HG03575 (cell line): ENCODE measurements at regions not wholly inside any gene's neighbourhood (a gene's known extent, or its start where the extent isn't known, plus 50 kb on each side); places are given as distances from the start of the nearest gene placed in this dataset.
A peak's percentile ranks its signal among the peaks of the same experiment; 100 is the strongest.

Source experiments
- ATAC-seq: cut with Tn5 transposase; IDR thresholded peaks from one replicate; pipeline ENCODE4 v1.9.1; 2021; ENCODE audit not compliant: unreplicated experiment, insufficient number of reproducible peaks, low FRiP score; ENCODE audit errors: extremely low read depth

- ATAC-seq: no peak
Measured at GRCh38 chr14:39851202-39851601, 419.0 kb upstream of the FBXO33 start.

DNA sequence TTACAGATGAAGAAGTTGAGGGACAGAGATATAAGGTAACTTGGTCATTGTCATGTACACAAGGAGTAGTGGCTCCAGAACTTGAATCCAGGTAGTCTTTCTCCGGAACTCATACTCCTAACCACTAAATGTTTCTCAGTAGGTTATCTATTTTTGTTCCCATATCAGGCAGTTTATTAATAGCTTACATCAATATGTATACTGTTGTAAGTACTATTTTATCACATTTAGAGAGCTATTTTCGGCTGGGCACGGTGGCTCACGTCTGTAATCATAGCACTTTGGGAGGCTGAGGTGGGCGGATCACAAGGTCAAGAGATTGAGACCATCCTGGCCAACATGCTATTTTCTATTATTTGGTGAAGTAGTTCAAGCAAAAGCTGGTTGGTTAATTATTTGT, 415.6 kb upstream of the FBXO33 start:
- no peak for ATAC-seq

- ATAC-seq: no peak
Measured at GRCh38 chr14:39847194-39847593, 415.0 kb upstream of the FBXO33 start.

- no peak for ATAC-seq
Measured at GRCh38 chr14:39843881-39844280, 411.6 kb upstream of the FBXO33 start.

- no peak for ATAC-seq
Measured at GRCh38 chr14:39841088-39841487, 408.9 kb upstream of the FBXO33 start.

GRCh38 chr14:39827901-39828655, 395.8 kb upstream of the FBXO33 start:
- ATAC-seq: peak; percentile 99

GRCh38 chr14:39812532-39813320, 380.5 kb upstream of the FBXO33 start:
- ATAC-seq: no peak

DNA sequence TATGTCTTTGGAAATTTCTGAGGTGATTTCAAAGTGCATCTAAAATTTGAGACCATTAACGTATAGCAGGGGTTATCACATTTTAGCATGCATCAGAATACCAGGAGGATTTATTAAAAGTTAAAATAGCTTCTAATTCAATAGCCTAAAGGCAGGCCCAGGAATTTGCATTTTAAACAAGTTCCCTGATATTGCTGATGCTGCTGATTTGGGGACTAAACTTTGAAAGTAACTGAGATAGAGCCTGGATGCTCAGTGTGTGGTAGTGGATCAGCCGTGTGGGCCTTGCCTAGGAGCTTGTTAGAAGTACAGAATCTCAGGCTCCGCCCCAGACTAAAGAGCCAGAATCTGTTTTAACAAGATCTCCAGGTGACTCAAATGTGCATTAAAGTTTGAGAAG, 375.0 kb upstream of the FBXO33 start:
- ATAC-seq: no peak

DNA sequence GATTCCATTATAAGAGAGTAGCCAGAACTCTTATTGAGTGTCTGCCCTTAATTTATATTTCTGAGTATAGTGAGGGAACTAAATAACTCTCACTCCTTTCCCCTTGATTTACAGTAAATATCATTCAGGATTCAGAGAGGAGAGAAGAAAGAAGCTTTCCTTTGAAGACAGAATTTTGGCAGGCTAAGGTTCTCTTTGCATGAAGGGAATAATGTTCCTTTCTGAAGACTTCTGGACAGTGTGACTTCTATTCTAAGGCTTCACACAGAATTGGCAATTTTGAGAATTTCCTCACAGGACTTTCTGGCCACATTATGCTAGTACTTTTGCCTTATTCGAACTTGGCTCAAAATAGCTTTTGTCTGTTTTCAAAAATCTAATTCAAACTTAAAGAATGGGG, 352.2 kb upstream of the FBXO33 start:
- no peak for ATAC-seq

DNA sequence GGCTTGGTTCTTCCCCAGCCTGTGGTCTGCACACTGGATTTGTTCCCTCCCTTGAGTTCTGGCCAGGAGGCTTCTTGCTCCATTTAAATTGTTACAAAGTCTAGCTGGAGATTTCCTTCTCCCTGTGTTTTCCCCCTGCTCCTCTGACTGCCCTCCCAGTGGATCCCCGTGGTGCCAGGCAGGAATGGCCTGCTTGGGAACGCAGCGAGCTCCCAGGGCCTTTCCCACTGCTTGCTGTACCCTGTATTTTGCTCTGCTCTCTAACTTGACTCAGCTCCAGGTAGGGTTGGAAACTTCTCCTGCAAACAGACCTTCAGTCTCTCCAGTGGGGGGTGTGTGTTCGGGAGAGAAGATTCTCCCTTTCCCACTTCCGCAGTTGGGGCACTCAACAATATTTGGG, 349.2 kb upstream of the FBXO33 start:
- no peak for ATAC-seq

DNA sequence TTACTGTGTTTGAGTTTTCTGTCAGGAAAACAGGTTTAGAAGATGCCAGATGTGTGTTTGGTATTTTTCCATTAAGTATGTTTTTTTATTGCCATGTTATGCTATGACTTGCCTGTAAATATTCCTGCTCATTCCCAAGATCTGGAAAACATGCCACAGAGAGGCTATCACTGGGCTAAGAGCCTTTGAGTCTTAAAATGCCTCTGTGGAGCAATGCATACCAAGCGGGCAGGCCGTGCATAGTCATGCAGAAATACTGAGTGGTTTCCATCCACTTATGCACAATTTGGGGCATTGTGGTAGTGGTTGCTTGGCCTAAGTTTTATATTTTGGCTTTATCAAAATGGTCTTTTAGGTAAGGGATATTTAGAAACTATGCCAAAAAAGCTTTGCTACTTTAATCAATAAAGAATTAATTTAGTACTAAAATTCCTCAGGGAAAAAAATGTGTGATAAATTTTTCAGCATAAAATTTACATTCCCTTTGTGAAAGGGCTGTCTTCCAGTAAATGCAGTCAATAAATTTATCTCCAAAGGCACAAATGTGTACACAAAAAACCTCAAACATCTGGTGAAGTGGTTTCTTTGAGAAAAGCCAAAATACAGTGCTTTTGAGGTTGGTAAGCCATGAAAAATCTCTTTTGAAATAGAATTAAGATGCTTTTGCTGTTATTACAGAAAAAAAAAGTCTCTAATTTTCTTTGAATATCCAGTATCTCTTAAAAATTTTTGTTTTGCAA, 341.3 kb upstream of the FBXO33 start:
- ATAC-seq: no peak

GRCh38 chr14:39772627-39773026, 340.4 kb upstream of the FBXO33 start:
- no peak for ATAC-seq

DNA sequence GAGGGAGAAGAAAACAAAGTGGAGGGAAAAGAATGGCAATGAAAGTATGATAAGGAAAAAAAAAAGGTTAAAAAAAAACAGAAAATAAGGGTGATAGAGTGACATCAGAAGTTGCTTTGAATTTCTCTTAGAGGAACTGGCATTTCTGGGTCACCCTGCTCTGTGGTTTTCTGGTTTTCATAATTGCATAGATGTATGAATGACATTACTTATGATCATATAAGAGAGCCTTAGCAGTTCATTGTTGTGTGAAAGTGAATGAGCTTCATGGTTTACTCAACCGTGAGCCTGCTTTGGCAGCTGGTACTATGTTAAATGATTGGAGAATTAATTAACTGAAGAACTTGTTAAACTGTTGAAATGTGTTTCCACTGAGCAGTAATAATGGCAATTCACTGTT, 336.4 kb upstream of the FBXO33 start:
- ATAC-seq: peak; percentile 86

- no peak for ATAC-seq
Measured at GRCh38 chr14:39766397-39767000, 334.3 kb upstream of the FBXO33 start.

- ATAC-seq: no peak
Measured at GRCh38 chr14:39765676-39766075, 333.4 kb upstream of the FBXO33 start.

DNA sequence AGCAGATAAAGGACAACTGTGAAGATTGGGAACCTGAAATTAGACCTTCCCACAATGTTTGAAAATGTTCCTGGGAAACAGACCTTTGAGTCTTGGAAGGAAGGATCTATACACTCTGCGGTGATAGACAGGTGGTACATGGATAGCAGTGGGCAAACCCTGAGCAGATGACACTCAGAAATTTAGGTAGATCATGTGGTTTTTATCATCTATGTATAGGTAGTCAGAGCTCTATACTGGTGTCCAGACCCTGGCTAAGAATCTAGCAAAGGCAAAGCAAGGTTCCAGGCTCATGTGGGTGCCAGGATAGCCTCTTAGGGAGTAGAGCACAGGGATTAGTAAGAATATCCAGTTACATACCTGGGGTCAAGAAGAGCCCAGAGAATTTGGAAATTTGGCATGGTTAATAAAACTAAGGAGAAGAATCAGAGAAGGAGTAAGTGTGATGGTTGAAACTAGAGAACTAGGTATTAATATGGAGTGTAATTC, 331.2 kb upstream of the FBXO33 start:
- peak; percentile 26 for ATAC-seq

DNA sequence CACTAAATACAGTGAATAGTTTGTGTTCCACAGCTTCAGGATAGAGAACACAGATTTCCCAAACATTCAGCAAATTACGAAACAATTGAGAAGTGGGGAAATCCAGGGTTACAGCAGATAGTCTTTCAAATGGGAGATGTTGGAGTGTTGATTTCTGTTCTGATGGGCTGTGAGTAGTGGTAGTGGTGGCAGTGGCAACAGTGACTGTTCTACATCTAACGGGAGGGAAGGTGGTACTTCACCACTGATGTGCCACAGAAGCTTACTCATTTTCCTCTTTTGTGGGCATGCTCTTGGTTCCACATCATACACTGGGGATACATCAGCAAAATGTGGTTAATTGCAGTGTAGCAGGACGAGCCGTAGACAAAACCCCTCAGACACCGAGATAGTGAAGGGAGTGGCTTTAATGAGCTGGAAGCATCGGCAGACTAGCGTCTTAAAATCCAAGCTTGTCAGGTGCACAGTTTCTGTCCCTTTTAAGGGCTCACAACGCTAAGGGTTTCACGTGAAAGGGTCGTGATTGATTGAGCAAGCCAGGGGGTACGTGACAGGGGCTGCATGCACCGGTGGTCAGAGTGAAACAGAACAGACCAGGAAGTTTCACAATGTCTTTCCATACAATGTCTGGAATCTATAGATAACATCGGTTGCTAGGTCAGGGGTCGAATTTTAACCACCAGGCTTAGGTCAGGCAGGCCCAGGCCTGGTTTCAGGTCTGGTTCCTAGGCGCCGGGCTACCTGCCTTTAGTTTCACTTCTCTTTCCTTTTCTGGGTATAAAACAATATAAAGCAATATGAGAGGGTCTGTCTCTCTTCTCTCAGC, 330.6 kb upstream of the FBXO33 start:
- peak; percentile 73 for ATAC-seq

- no peak for ATAC-seq
Measured at GRCh38 chr14:39755269-39755878, 323.1 kb upstream of the FBXO33 start.
